ENCODE measurements at regions not wholly inside any gene's neighbourhood (a gene's known extent, or its start where the extent isn't known, plus 50 kb on each side); places are given as distances from the start of the nearest gene placed in this dataset.
A peak's percentile ranks its signal among the peaks of the same experiment; 100 is the strongest.

GRCh38 chr11:82676483-82677094, 57.1 kb downstream of the FAM181B start:
- Histone ChIP-seq H3K27me3 (ENCODE audit: insufficient read depth, poor library complexity, severe bottlenecking) (no peaks in the 10 kb centered on the region), H3K27ac (replicated peaks) (no peak overlapping the region), H3K4me3 (replicated peaks; ENCODE audit: insufficient read depth, low read length) (no peak overlapping the region)
- no peak for DNase-seq (ENCODE audit: low read depth in 1 of 2, low spot score in 1 of 2)
- peak; percentile 58 for TF ChIP-seq CTCF (IDR thresholded peaks at IDR 0.05; ENCODE audit: insufficient read depth, low read length)
- no peak for TF ChIP-seq SPI1 (IDR thresholded peaks at IDR 0.05; ENCODE audit: borderline replicate concordance, low read depth)

- H3K4me3 ChIP-seq (replicated peaks; ENCODE audit: insufficient read depth, low read length): no peak overlapping the region
- DNase-seq (ENCODE audit: low read depth in 1 of 2, low spot score in 1 of 2): no peak
- H3K27me3 ChIP-seq (ENCODE audit: insufficient read depth, poor library complexity, severe bottlenecking): no peaks in the 10 kb centered on the region
- H3K27ac ChIP-seq (replicated peaks): no peak overlapping the region
- no peak for TF ChIP-seq POLR2AphosphoS5 (IDR thresholded peaks at IDR 0.05; ENCODE audit: low read depth)
- TF ChIP-seq SPI1 (IDR thresholded peaks at IDR 0.05; ENCODE audit: borderline replicate concordance, low read depth): no peak
- TF ChIP-seq REST (IDR thresholded peaks at IDR 0.05; ENCODE audit: insufficient replicate concordance, low read depth): no peak
- TF ChIP-seq CTCF (IDR thresholded peaks at IDR 0.05; ENCODE audit: insufficient read depth, low read length): no peak
- TF ChIP-seq GABPA (IDR thresholded peaks at IDR 0.05; ENCODE audit: low read depth): no peak
Measured at GRCh38 chr11:82675838-82676237, 57.8 kb downstream of the FAM181B start.

- Histone ChIP-seq H3K4me3 (replicated peaks; ENCODE audit: insufficient read depth, low read length) (no peak overlapping the region), H3K27ac (replicated peaks) (no peak overlapping the region), H3K27me3 (ENCODE audit: insufficient read depth, poor library complexity, severe bottlenecking) (peaks cover 2% of the 10 kb centered on the region)
- no peak for DNase-seq (ENCODE audit: low read depth in 1 of 2, low spot score in 1 of 2)
- TF ChIP-seq GABPA (IDR thresholded peaks at IDR 0.05; ENCODE audit: low read depth): no peak
- TF ChIP-seq REST (IDR thresholded peaks at IDR 0.05; ENCODE audit: insufficient replicate concordance, low read depth): no peak
- TF ChIP-seq SPI1 (IDR thresholded peaks at IDR 0.05; ENCODE audit: borderline replicate concordance, low read depth): no peak
- TF ChIP-seq CTCF (IDR thresholded peaks at IDR 0.05; ENCODE audit: insufficient read depth, low read length): no peak
- TF ChIP-seq POLR2AphosphoS5 (IDR thresholded peaks at IDR 0.05; ENCODE audit: low read depth): no peak
Measured at GRCh38 chr11:82673631-82674030, 60.0 kb downstream of the FAM181B start.

GRCh38 chr11:82671451-82671850, 62.2 kb downstream of the FAM181B start:
- DNase-seq (ENCODE audit: low read depth in 1 of 2, low spot score in 1 of 2): no peak
- no peak overlapping the region for H3K27ac ChIP-seq (replicated peaks)
- TF ChIP-seq CTCF (IDR thresholded peaks at IDR 0.05; ENCODE audit: insufficient read depth, low read length) (no peak), GABPA (IDR thresholded peaks at IDR 0.05; ENCODE audit: low read depth) (no peak), POLR2AphosphoS5 (IDR thresholded peaks at IDR 0.05; ENCODE audit: low read depth) (no peak), REST (IDR thresholded peaks at IDR 0.05; ENCODE audit: insufficient replicate concordance, low read depth) (no peak), SPI1 (IDR thresholded peaks at IDR 0.05; ENCODE audit: borderline replicate concordance, low read depth) (no peak)

More at GRCh38 chr11:82671451-82671850, 62.2 kb downstream of the FAM181B start:
- Histone ChIP-seq H3K27me3 (ENCODE audit: insufficient read depth, poor library complexity, severe bottlenecking) (peaks cover 2% of the 10 kb centered on the region), H3K4me3 (replicated peaks; ENCODE audit: insufficient read depth, low read length) (no peak overlapping the region)

Measured in HL-60 (cell line).